Fibroblast of villous mesenchyme (primary cell): ENCODE measurements at regions not wholly inside any gene's neighbourhood (a gene's known extent, or its start where the extent isn't known, plus 50 kb on each side); places are given as distances from the start of the nearest gene placed in this dataset.

Source experiments
- DNase-seq: peaks from one replicate; pipeline ENCODE4 v3.0.0-alpha.2; 2010; ENCODE audit warnings: low read depth
- H3K4me3 ChIP-seq: 2 replicates; pipeline ENCODE4 v1.5.1; 2011; ENCODE audit warnings: low read depth, mild to moderate bottlenecking, low read length
- TF ChIP-seq, protein P1 (sequence below): IDR thresholded peaks from 2 replicates; pipeline ENCODE4 v1.5.1; 2012; ENCODE audit warnings: low read depth, mild to moderate bottlenecking, low read length; ENCODE audit not compliant: insufficient read depth

- TF ChIP-seq, protein P1, sequence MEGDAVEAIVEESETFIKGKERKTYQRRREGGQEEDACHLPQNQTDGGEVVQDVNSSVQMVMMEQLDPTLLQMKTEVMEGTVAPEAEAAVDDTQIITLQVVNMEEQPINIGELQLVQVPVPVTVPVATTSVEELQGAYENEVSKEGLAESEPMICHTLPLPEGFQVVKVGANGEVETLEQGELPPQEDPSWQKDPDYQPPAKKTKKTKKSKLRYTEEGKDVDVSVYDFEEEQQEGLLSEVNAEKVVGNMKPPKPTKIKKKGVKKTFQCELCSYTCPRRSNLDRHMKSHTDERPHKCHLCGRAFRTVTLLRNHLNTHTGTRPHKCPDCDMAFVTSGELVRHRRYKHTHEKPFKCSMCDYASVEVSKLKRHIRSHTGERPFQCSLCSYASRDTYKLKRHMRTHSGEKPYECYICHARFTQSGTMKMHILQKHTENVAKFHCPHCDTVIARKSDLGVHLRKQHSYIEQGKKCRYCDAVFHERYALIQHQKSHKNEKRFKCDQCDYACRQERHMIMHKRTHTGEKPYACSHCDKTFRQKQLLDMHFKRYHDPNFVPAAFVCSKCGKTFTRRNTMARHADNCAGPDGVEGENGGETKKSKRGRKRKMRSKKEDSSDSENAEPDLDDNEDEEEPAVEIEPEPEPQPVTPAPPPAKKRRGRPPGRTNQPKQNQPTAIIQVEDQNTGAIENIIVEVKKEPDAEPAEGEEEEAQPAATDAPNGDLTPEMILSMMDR: no peak
- no peak for DNase-seq
- no peak overlapping the region for H3K4me3 ChIP-seq
Observed at GRCh38 chr13:50369646-50370045, 354.4 kb downstream of the KCNRG start.

GRCh38 chr13:50370303-50370950 is 355.2 kb downstream of the KCNRG start:
- no peak for DNase-seq
- TF ChIP-seq, protein P1: no peak

DNA sequence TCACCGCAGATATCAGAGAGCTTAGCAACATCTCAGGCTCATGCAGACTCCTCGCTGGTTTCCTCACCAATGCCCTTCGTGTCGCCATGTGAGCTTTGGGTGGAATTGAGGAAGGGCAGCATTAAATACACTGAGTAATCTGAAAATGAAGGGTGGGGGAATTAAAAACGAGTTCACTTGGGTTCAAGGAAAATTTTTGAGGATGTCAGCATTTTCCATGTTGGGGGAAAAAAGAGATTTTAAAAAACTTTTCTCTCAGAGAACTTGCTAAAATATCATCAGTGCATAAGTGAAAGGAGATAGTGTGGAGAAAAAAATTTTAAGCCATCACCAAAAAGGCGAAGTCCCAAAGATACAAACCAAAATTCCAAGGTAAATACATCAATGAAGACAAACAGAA is 359.3 kb downstream of the KCNRG start:
- no peak overlapping the region for H3K4me3 ChIP-seq
- no peak for DNase-seq
- TF ChIP-seq, protein P1: no peak

More at GRCh38 chr13:50370303-50370950, 355.2 kb downstream of the KCNRG start:
- H3K4me3 ChIP-seq: no peak overlapping the region

DNA sequence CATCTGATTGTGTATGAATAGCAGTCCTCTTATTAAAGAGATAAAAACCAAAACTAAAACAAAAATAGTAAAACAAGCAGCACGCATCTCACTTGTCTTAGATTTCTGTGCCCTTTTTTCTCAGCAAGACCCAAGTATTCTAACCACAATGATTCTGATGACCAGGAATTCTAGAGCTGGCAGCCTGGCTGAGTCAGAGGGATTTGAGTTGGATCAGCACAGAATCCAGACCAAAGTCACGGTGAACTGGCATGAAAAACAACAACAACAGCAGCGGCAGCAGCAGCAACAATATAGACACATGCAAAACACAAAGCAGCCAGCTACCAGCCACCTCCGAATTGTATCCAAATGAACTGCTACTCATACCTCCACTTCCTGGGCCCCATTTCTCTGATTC is 360.5 kb downstream of the KCNRG start:
- TF ChIP-seq, protein P1: no peak
- DNase-seq: peak; percentile 25
- no peak overlapping the region for H3K4me3 ChIP-seq

GRCh38 chr13:50376895-50377575 is 361.8 kb downstream of the KCNRG start:
- H3K4me3 ChIP-seq: no peak overlapping the region
- DNase-seq: no peak
- TF ChIP-seq, protein P1: no peak

DNA sequence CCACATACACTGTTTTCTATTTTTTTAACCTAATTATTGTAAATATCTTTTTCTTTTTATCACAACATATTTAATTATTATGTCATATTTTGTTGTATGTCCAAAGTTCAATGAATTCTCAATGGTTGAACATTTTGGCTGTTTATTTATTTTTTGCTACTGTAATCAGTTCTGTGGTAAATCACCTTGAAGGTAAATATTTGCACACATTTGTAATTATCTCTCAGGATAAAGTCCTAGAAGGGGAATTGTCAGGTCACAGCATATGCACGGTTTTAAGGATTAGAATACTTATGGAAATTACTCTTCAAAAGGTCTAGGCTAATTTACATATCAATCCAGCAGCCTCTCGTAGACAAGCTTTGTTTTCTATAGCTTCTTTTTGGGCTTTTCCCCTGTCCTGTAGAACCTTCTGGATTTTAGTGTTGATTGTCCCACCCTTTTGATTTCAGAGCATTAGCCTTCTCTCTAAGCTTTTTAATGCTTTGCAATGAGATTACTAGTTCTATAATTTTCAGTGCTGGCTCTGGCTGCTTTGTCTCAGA is 362.6 kb downstream of the KCNRG start:
- no peak overlapping the region for H3K4me3 ChIP-seq
- no peak for DNase-seq
- TF ChIP-seq, protein P1: no peak
